ENCODE measurements at regions not wholly inside any gene's neighbourhood (a gene's known extent, or its start where the extent isn't known, plus 50 kb on each side); places are given as distances from the start of the nearest gene placed in this dataset.

- no peak for DNase-seq
These were observed 114.1 kb upstream of the CHL1 start for GRCh38 chr3:82508-82907.

- no peak for DNase-seq
These were observed 113.5 kb upstream of the CHL1 start for GRCh38 chr3:83096-83495.

- no peak for DNase-seq
These were observed 111.4 kb upstream of the CHL1 start for GRCh38 chr3:85180-85579.

DNA sequence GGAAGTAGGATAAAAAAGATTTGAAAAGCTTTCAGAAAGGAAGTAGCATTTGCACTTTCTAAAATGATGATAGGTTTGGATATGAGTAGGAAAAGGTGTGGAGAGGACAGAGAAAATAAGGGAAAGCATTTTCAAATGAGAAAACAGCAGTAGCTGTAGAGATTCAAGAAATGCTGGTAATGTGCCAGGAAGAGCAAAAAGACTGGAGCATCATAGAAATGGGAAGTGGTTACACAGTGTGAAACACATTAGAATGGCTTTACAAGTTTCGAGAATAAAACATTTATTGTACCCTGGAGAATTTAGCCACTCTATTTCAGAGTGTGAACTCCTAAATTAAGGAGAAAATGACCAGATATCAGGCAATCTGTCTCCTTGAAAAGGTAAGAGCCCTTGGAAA lies 108.3 kb upstream of the CHL1 start:
- no peak for DNase-seq

DNA sequence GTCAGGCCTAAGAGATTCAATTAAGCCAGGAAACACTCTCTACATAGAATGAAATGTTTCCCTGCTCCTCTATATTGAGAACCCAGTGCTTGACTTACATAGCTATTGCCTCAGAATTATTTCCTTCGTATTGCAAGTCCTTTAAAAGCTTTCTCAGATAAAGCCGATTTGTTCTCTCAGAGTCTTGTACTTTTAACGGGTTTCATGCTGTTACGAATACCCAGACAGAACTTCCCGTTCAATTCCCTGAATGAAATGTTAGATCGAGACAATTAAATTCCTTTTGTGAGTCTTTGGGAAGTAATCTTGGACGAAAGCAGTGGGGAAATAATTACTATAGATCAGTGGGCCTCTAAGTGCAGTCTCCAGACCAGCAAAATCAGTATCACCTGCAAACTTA lies 102.8 kb upstream of the CHL1 start:
- no peak for DNase-seq

GRCh38 chr3:96259-96658 lies 100.3 kb upstream of the CHL1 start:
- no peak for DNase-seq

DNA sequence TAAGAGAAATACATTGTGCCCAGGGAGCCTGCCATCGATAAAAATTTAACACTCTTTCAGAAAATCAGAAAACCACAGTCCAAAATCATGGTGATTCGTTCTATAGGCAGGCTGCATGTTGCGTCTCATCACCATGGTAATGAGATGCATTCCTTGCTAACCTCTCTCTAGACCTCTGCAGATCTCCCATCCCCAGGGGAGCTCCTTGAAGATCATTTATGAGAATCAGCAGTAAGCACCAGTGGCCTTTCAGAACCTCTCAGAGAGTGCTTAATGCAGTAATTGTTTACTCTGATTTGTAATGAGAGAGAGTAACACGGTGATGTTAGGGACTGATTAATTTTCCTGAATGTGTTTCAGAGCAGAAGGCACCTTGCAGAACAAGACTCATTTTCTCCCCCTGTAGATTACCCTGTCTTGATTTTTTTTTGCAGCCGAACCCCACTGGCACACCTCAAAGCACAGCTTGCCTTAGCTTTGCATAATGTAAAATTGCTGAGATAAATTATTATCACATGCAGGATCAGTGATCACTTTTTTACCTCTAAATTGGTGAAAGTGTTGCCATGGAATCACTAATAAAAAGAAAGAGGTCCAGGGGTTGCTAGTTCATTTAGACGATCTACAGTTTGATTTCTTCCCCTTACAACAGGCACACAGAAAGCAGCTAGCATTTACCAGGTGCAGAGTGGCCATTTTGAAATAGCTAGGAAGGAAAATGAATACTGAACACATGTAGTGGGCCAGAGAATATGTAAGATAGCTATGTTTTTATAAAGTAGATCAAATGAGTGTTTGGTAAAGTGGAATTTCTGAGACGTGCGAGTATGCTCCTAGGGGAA lies 98.9 kb upstream of the CHL1 start:
- DNase-seq = no peak

- no peak for DNase-seq
These were observed 98.3 kb upstream of the CHL1 start for GRCh38 chr3:98259-98654.

GRCh38 chr3:99506-99905 lies 97.1 kb upstream of the CHL1 start:
- DNase-seq = peak; percentile 68

- no peak for DNase-seq
These were observed 94.1 kb upstream of the CHL1 start for GRCh38 chr3:102484-102883.

DNA sequence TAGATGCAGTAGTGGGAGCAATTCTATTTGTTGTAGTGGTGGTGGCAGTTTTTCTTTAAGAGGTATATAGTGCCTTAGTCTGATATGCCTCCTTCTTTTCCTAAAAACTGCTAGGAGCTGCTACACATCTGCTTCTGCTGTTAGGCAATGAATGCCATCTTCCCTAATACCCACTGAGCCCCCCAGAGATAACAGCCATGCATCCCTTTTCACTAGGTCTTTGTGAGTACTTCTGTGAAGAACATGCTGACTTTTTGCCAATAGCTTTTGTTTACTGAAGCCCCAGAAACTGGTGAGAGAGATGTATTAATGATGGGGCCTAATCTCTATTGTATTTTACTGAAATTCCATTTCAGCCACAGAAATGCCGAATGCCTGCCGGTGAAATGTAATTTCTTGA lies 92.6 kb upstream of the CHL1 start:
- no peak for DNase-seq

DNA sequence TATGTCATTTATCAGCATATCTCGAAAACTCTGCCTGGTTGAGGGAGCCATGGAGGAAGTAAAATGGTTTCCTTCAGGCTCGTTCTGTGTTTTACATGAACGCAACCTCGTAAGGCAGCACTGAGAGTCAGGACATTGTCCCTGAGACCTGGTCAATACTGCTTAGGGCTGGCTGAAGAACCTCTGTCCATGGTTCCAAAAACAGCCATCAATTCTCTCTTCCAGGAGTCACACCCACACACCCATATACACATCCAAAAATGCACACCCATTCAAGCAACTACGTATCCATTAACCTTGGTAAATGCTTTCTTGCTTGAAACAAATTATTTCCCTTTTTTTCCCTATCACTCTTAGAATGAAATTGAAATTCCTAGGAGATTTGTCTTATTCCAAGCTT lies 91.0 kb upstream of the CHL1 start:
- no peak for DNase-seq

- no peak for DNase-seq
These were observed 89.9 kb upstream of the CHL1 start for GRCh38 chr3:106619-107018.

DNA sequence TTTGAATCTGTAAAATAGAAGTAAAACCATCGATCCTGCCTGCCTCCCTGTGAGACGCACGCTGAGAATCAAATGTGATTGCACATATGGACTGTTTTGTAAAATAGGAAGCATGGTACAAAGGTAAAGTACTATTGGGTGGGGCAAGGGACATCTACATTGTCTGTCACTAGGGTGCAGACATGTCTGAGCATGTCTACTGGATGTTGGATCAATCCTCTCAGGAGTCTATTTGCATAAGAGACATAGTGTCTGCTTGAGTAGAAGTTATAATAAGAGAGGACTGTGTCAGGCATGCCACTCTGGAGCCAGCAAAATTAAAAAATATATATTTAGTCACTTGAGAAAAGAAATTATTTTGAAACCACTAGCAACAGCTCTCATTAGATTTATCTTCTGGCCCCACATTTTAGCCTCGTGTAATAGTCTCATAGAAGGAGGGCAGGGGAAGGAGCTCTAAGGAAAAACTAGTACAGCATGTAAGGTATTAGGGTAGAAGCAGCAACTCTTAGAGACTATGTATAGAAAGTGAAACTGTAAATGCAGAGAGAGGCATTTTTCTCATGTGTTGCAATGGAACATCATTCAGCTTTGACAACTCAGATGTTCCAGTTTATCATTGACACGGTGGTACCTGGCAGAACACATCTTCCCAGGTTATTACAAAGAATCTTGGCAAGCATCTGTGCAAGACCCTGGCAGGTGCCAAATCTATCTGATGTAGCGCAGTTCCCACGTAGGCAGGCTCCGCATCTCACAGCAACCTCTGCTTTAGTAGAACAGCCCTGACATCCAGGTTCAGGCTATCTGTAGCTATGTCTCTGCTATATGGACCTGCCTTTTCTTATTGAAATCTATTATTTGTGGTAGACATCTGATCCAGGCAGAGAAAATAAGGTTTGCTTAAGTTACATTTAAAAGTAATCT lies 85.2 kb upstream of the CHL1 start:
- peak; percentile 75 for DNase-seq

DNA sequence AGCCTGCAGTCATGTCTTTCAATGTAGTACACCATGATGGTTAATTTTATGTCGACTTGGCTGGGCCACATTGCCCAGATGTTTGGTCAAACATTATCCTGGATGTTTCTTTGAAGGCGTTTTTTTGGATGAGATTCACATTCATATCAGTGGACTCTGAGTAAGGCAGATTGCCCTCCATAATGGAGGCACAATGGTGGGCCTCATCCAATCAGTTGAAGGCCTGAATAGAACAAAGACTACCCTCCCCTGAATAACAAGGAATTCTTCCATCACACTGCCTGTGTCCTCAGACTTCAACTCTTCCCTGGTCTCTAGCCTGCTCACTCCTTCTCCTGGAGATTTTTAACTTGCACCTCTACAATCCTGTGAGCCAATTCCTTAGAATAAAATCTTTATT lies 83.8 kb upstream of the CHL1 start:
- no peak for DNase-seq

- DNase-seq = no peak
These were observed 77.9 kb upstream of the CHL1 start for GRCh38 chr3:118666-119065.

DNA sequence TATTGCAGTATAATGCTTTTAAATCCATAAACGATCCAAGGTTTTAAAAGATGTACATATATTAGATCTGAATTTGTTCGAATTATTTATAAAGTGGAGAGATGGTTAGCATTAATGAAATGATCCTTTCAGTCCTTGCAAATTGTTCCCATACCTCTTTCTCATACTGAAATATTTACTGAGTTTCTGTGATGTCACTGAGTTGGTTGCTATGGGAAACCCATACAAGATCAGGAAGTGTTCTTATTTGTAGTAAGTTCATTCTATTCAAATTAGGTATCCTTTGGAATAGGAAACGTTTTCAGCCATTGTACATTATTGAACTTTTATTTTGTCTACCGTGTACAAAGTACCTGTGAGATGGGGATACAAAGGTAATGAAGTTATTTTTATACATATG lies 73.2 kb upstream of the CHL1 start:
- no peak for DNase-seq

GRCh38 chr3:124557-125179 lies 71.9 kb upstream of the CHL1 start:
- DNase-seq = no peak

- no peak for DNase-seq
These were observed 67.9 kb upstream of the CHL1 start for GRCh38 chr3:128515-129172.

- DNase-seq = peak; percentile 51
These were observed 65.2 kb upstream of the CHL1 start for GRCh38 chr3:131151-131888.

DNA sequence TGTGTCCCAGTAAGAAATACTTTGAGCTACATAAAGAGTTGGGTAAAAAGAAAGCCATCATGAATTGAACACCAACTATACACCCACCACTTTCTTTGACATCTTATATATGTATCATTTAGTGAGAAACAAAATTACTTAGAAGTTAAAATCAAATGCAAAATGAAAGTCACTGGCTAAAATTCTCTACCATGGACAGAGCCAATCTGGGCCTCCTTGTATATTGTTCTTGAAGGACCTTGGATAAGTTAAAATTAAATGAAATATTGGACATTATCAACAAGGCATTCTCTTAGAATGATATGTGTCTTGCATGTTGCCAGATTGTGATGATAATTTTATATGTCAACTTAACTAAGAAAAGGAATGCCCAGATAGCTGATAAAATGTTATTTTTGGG lies 64.2 kb upstream of the CHL1 start:
- DNase-seq = no peak

DNA sequence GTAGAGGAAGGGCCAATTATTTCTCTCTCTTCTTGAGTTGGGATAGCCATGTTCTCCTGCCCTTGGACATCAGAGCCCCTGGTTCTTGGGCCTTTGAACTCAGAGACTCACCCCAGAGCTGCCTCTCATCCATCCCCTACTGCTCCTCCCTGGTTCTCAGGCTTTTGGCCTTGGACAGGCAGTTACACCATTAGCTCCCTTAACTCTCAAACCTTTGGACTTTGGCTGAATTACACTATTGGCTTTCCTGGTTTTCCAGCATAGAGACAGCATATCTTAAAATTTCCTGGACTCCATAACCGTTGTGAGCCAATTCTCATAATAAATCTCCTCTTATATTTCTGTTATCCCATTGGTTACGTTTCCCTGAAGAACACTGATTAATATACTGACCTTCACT lies 63.7 kb upstream of the CHL1 start:
- DNase-seq = no peak

Data from COR-L47 (cell line).